Suppressor macrophage treated with lipopolysaccharide for 1 hour (primary cell): ENCODE measurements at regions not wholly inside any gene's neighbourhood (a gene's known extent, or its start where the extent isn't known, plus 50 kb on each side); places are given as distances from the start of the nearest gene placed in this dataset.
"Not testable (repeated sequence)": the region's sequence is repeated elsewhere in the genome, so short reads cannot be mapped to it uniquely, and the experiment has no call there.

Source experiments
- DNase-seq, 3 donors: peaks; one replicate each; pipeline ENCODE4 v3.0.0-alpha.2; 2020 to 2022

- no peak for DNase-seq
Measured at GRCh38 chr17:77831474-77832179, 126.9 kb upstream of the TNRC6C start.

- no peak for DNase-seq
Measured at GRCh38 chr17:77832180-77832560, 126.3 kb upstream of the TNRC6C start.

GRCh38 chr17:77833769-77834168 lies 124.7 kb upstream of the TNRC6C start:
- DNase-seq = no peak

GRCh38 chr17:77834170-77835115 lies 124.1 kb upstream of the TNRC6C start:
- DNase-seq = peak; percentile 95 to 97 (median 95)

- peak; percentile 54 to 68 (median 58) for DNase-seq
Measured at GRCh38 chr17:77836557-77837041, 121.9 kb upstream of the TNRC6C start.

GRCh38 chr17:77837072-77837471 lies 121.4 kb upstream of the TNRC6C start:
- DNase-seq = not testable (repeated sequence)

- no peak for DNase-seq
Measured at GRCh38 chr17:77837917-77838316, 120.6 kb upstream of the TNRC6C start.

- peak in 2 of 3 donors; percentile 35 to 36 for DNase-seq
Measured at GRCh38 chr17:77838748-77839697, 119.5 kb upstream of the TNRC6C start.

GRCh38 chr17:77839698-77840512 lies 118.6 kb upstream of the TNRC6C start:
- no peak for DNase-seq

- DNase-seq = no peak
Measured at GRCh38 chr17:77840513-77841165, 117.9 kb upstream of the TNRC6C start.

GRCh38 chr17:77841742-77842527 lies 116.6 kb upstream of the TNRC6C start:
- DNase-seq = no peak

- DNase-seq = peak; percentile 93 to 96 (median 93)
Measured at GRCh38 chr17:77842528-77843147, 115.9 kb upstream of the TNRC6C start.

- DNase-seq = peak; percentile 60 to 74 (median 72)
Measured at GRCh38 chr17:77843255-77843895, 115.1 kb upstream of the TNRC6C start.

GRCh38 chr17:77843896-77844295 lies 114.6 kb upstream of the TNRC6C start:
- DNase-seq = no peak

- DNase-seq = no peak
Measured at GRCh38 chr17:77844681-77845080, 113.8 kb upstream of the TNRC6C start.

- no peak for DNase-seq
Measured at GRCh38 chr17:77845541-77846225, 112.8 kb upstream of the TNRC6C start.

GRCh38 chr17:77846531-77847085 lies 111.9 kb upstream of the TNRC6C start:
- no peak for DNase-seq
